Fibroblast of mammary gland (primary cell): ENCODE measurements at regions not wholly inside any gene's neighbourhood (a gene's known extent, or its start where the extent isn't known, plus 50 kb on each side); places are given as distances from the start of the nearest gene placed in this dataset.

ENCODE experiments used
- DNase-seq: peaks from one replicate; pipeline ENCODE4 v3.0.0-alpha.2; 2010; ENCODE audit warnings: low read depth
- H3K4me3 ChIP-seq: 2 replicates; pipeline ENCODE4 v1.5.1; 2011; ENCODE audit warnings: low read depth, mild to moderate bottlenecking, low read length, moderate library complexity; ENCODE audit not compliant: control insufficient read depth
- CTCF ChIP-seq: conservative IDR thresholded peaks from 2 replicates; pipeline ENCODE4 v1.5.1; 2011; ENCODE audit warnings: low read depth, low read length, inconsistent platforms; ENCODE audit not compliant: control insufficient read depth, insufficient read depth

GRCh38 chr9:80501635-80502034 lies 929.9 kb downstream of the TLE4 start:
- H3K4me3 ChIP-seq: no peak overlapping the region
- peak; percentile 5 for DNase-seq
- no peak for TF ChIP-seq CTCF

- no peak overlapping the region for H3K4me3 ChIP-seq
- no peak for TF ChIP-seq CTCF
- no peak for DNase-seq
Observed at GRCh38 chr9:80500300-80500699, 928.5 kb downstream of the TLE4 start.

GRCh38 chr9:80498001-80498555 lies 926.3 kb downstream of the TLE4 start:
- TF ChIP-seq CTCF: no peak

GRCh38 chr9:80496901-80497556 lies 925.3 kb downstream of the TLE4 start:
- no peak for TF ChIP-seq CTCF
- H3K4me3 ChIP-seq: no peak overlapping the region
- no peak for DNase-seq

More at GRCh38 chr9:80498001-80498555, 926.3 kb downstream of the TLE4 start:
- H3K4me3 ChIP-seq: no peak overlapping the region
- no peak for DNase-seq

GRCh38 chr9:80493258-80493657 lies 921.5 kb downstream of the TLE4 start:
- no peak for DNase-seq
- no peak overlapping the region for H3K4me3 ChIP-seq
- no peak for TF ChIP-seq CTCF

- DNase-seq: no peak
- no peak for TF ChIP-seq CTCF
- H3K4me3 ChIP-seq: no peak overlapping the region
Observed at GRCh38 chr9:80492221-80492620, 920.5 kb downstream of the TLE4 start.
